HEK293 (cell line): ENCODE measurements at regions not wholly inside any gene's neighbourhood (a gene's known extent, or its start where the extent isn't known, plus 50 kb on each side); places are given as distances from the start of the nearest gene placed in this dataset.

Source experiments
- CTCF ChIA-PET: fragments of 350-600 bp; formaldehyde crosslinking; extraction: SDS; loops from one replicate; lab custom pipeline; 2021; ENCODE audit warnings: antibody characterized with exemption; lab: Yijun Ruan, JAX
- POLR2A ChIA-PET: fragments of 300-600 bp; formaldehyde crosslinking; extraction: SDS; loops from one replicate; lab custom pipeline; 2020; ENCODE audit warnings: antibody characterized with exemption, inconsistent platforms; lab: Yijun Ruan, JAX
- H3K27ac ChIP-seq: fragments of 200-500 bp; sonication (Bioruptor generic); 2 replicates; pipeline ENCODE4 v1.5.1; 2014; ENCODE audit warnings: low read depth, low read length, control low read depth, inconsistent platforms; ENCODE audit errors: extremely low read depth
- H3K36me3 ChIP-seq, 2 experiments: fragments of 200-500 bp in 1 of 2; sonication (Bioruptor generic) in 1 of 2; 1 replicate in 1 of 2; 2 replicates in 1 of 2; pipeline ENCODE4 v1.5.1; 2014 to 2017; ENCODE audit warnings: inconsistent platforms in 2 of 2, low read length in 2 of 2; ENCODE audit not compliant: control insufficient read depth in 2 of 2, insufficient read depth in 1 of 2
- H3K4me1 ChIP-seq: fragments of 200-500 bp; sonication (Bioruptor generic); 2 replicates; pipeline ENCODE4 v1.5.1; 2014; ENCODE audit warnings: mild to moderate bottlenecking, low read length, inconsistent platforms; ENCODE audit not compliant: control insufficient read depth, insufficient read depth
- H3K4me3 ChIP-seq: 2 replicates; pipeline ENCODE4 v1.5.1; 2011; ENCODE audit warnings: low read depth, mild to moderate bottlenecking, control low read depth, low read length, moderate library complexity
- H3K9me3 ChIP-seq: fragments of 200-500 bp; sonication (Bioruptor generic); 2 replicates; pipeline ENCODE4 v1.5.1; 2014; ENCODE audit warnings: low read depth, low read length, inconsistent platforms; ENCODE audit not compliant: control insufficient read depth, insufficient read depth
- GFI1B ChIP-seq: fragments of 450-650 bp; formaldehyde crosslinking; IDR thresholded peaks from 2 replicates; pipeline ENCODE4 v1.5.1; 2016; ENCODE audit warnings: missing biosample characterization, missing genetic modification characterization
- GLIS1 ChIP-seq: fragments of 450-650 bp; formaldehyde crosslinking; IDR thresholded peaks from 2 replicates; pipeline ENCODE4 v1.5.1; 2016; ENCODE audit warnings: missing biosample characterization, missing genetic modification characterization
- KLF1 ChIP-seq: fragments of 450-650 bp; formaldehyde crosslinking; IDR thresholded peaks from 2 replicates; pipeline ENCODE4 v1.5.1; 2016; ENCODE audit warnings: missing biosample characterization, missing genetic modification characterization
- KLF16 ChIP-seq: fragments of 450-650 bp; formaldehyde crosslinking; IDR thresholded peaks from 2 replicates; pipeline ENCODE4 v1.5.1; 2017; ENCODE audit warnings: missing biosample characterization, missing genetic modification characterization
- PRDM1 ChIP-seq: fragments of 450-650 bp; formaldehyde crosslinking; IDR thresholded peaks from 2 replicates; pipeline ENCODE4; 2016; ENCODE audit warnings: missing biosample characterization, missing genetic modification characterization
- SCRT2 ChIP-seq: fragments of 450-650 bp; formaldehyde crosslinking; IDR thresholded peaks from 2 replicates; pipeline ENCODE4 v1.5.1; 2016; ENCODE audit warnings: missing biosample characterization, missing genetic modification characterization
- ZEB2 ChIP-seq: fragments of 450-650 bp; formaldehyde crosslinking; IDR thresholded peaks from 2 replicates; pipeline ENCODE4 v1.5.1; 2016; ENCODE audit warnings: missing biosample characterization, missing genetic modification characterization
- ZNF121 ChIP-seq: fragments of 450-650 bp; formaldehyde crosslinking; IDR thresholded peaks from 2 replicates; pipeline ENCODE4 v1.5.1; 2016; ENCODE audit warnings: missing biosample characterization, missing genetic modification characterization
- ZNF155 ChIP-seq: fragments of 450-650 bp; formaldehyde crosslinking; IDR thresholded peaks from 2 replicates; pipeline ENCODE4 v1.5.1; 2016; ENCODE audit warnings: missing biosample characterization, missing genetic modification characterization
- ZNF16 ChIP-seq: fragments of 450-650 bp; formaldehyde crosslinking; IDR thresholded peaks from 2 replicates; pipeline ENCODE4 v1.5.1; 2016; ENCODE audit warnings: low read depth, missing biosample characterization, missing genetic modification characterization
- ZNF174 ChIP-seq: fragments of 450-650 bp; formaldehyde crosslinking; IDR thresholded peaks from 2 replicates; pipeline ENCODE4 v1.5.0; 2017; ENCODE audit warnings: missing biosample characterization, mild to moderate bottlenecking, missing genetic modification characterization
- ZNF19 ChIP-seq: fragments of 450-650 bp; formaldehyde crosslinking; IDR thresholded peaks from 2 replicates; pipeline ENCODE4; 2016; ENCODE audit warnings: missing biosample characterization, missing genetic modification characterization, low read depth
- ZNF214 ChIP-seq: fragments of 450-650 bp; formaldehyde crosslinking; IDR thresholded peaks from 2 replicates; pipeline ENCODE4 v1.5.1; 2017; ENCODE audit warnings: missing biosample characterization, mild to moderate bottlenecking, missing genetic modification characterization, borderline replicate concordance
- ZNF221 ChIP-seq: fragments of 450-650 bp; formaldehyde crosslinking; IDR thresholded peaks from 2 replicates; pipeline ENCODE4 v1.5.1; 2017; ENCODE audit warnings: missing biosample characterization, missing genetic modification characterization, borderline replicate concordance
- ZNF223 ChIP-seq: fragments of 450-650 bp; formaldehyde crosslinking; IDR thresholded peaks from 2 replicates; pipeline ENCODE4 v1.5.1; 2016; ENCODE audit warnings: missing biosample characterization, missing genetic modification characterization
- ZNF239 ChIP-seq: fragments of 450-650 bp; formaldehyde crosslinking; IDR thresholded peaks from 2 replicates; pipeline ENCODE4 v1.5.1; 2016; ENCODE audit warnings: missing biosample characterization, missing genetic modification characterization
- ZNF248 ChIP-seq: fragments of 450-650 bp; formaldehyde crosslinking; IDR thresholded peaks from 2 replicates; pipeline ENCODE4 v1.5.1; 2017; ENCODE audit warnings: missing biosample characterization, missing genetic modification characterization
- ZNF266 ChIP-seq: fragments of 450-650 bp; formaldehyde crosslinking; IDR thresholded peaks from 2 replicates; pipeline ENCODE4 v1.5.1; 2016; ENCODE audit warnings: missing biosample characterization, missing genetic modification characterization, low read depth
- ZNF335 ChIP-seq: fragments of 450-650 bp; formaldehyde crosslinking; conservative IDR thresholded peaks from 2 replicates; pipeline ENCODE4 v1.5.1; 2016; ENCODE audit warnings: missing biosample characterization, missing genetic modification characterization
- ZNF416 ChIP-seq: fragments of 450-650 bp; formaldehyde crosslinking; IDR thresholded peaks from 2 replicates; pipeline ENCODE4 v1.5.1; 2016; ENCODE audit warnings: missing biosample characterization, missing genetic modification characterization
- ZNF571 ChIP-seq: fragments of 450-650 bp; formaldehyde crosslinking; IDR thresholded peaks from 2 replicates; pipeline ENCODE4 v1.5.0; 2017; ENCODE audit warnings: missing biosample characterization, missing genetic modification characterization
- ZNF610 ChIP-seq: fragments of 450-650 bp; formaldehyde crosslinking; IDR thresholded peaks from 2 replicates; pipeline ENCODE4 v1.5.1; 2016; ENCODE audit warnings: missing biosample characterization, missing genetic modification characterization, borderline replicate concordance
- ZNF664 ChIP-seq: fragments of 450-650 bp; formaldehyde crosslinking; IDR thresholded peaks from 2 replicates; pipeline ENCODE4 v1.5.1; 2016; ENCODE audit warnings: missing biosample characterization, missing genetic modification characterization
- ZNF768 ChIP-seq: fragments of 450-650 bp; formaldehyde crosslinking; IDR thresholded peaks from 2 replicates; pipeline ENCODE4 v1.5.1; 2018; ENCODE audit warnings: missing biosample characterization, mild to moderate bottlenecking, missing genetic modification characterization
- ZNF776 ChIP-seq: fragments of 450-650 bp; formaldehyde crosslinking; IDR thresholded peaks from 2 replicates; pipeline ENCODE4 v1.5.0; 2017; ENCODE audit warnings: missing biosample characterization, missing genetic modification characterization, borderline replicate concordance
- ZNF777 ChIP-seq: fragments of 450-650 bp; formaldehyde crosslinking; IDR thresholded peaks from 2 replicates; pipeline ENCODE4 v1.5.1; 2017; ENCODE audit warnings: missing biosample characterization, missing genetic modification characterization, borderline replicate concordance
- TF ChIP-seq, protein P1 (sequence below): fragments of 450-650 bp; formaldehyde crosslinking; IDR thresholded peaks from 2 replicates; pipeline ENCODE4 v1.5.1; 2016; ENCODE audit warnings: missing biosample characterization, missing genetic modification characterization, low read depth
- TF ChIP-seq, protein P2 (sequence below): fragments of 450-650 bp; formaldehyde crosslinking; IDR thresholded peaks from 2 replicates; pipeline ENCODE4 v1.5.1; 2016; ENCODE audit warnings: missing biosample characterization, missing genetic modification characterization
- TF ChIP-seq, protein P3 (sequence below): sonication (generic); formaldehyde crosslinking; IDR thresholded peaks from 2 replicates; pipeline ENCODE4 v1.8.1; 2022; ENCODE audit warnings: mild to moderate bottlenecking, moderate library complexity, missing genetic modification reagents
- TF ChIP-seq, protein P4 (sequence below): fragments of 450-650 bp; formaldehyde crosslinking; IDR thresholded peaks from 2 replicates; pipeline ENCODE4; 2016; ENCODE audit warnings: missing biosample characterization, missing genetic modification characterization

DNA sequence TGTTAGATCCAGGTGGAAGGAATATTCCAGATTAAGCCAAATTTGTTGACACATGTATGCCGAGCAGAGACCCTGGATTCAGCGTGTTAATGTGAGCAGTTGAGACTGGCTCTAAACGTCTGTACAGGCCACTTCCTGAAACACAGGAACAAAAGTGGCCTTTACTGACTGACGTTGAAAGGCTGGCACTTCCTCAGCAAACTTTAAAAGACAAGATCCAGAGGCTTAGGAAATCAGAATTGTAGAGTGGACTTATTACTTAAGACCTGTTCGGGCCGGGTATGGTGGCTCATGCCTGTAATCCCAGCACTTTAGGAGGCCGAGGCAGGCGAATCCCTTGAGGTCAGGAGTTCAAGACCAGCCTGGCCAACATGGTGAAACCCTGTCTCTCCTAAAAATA, 125.7 kb upstream of the ARID1B start:
- ChIA-PET POLR2A (no interaction called here), CTCF (no interaction called here)
- TF ChIP-seq PRDM1 (tag by site-specific recombination) = no peak
- TF ChIP-seq, protein P1, sequence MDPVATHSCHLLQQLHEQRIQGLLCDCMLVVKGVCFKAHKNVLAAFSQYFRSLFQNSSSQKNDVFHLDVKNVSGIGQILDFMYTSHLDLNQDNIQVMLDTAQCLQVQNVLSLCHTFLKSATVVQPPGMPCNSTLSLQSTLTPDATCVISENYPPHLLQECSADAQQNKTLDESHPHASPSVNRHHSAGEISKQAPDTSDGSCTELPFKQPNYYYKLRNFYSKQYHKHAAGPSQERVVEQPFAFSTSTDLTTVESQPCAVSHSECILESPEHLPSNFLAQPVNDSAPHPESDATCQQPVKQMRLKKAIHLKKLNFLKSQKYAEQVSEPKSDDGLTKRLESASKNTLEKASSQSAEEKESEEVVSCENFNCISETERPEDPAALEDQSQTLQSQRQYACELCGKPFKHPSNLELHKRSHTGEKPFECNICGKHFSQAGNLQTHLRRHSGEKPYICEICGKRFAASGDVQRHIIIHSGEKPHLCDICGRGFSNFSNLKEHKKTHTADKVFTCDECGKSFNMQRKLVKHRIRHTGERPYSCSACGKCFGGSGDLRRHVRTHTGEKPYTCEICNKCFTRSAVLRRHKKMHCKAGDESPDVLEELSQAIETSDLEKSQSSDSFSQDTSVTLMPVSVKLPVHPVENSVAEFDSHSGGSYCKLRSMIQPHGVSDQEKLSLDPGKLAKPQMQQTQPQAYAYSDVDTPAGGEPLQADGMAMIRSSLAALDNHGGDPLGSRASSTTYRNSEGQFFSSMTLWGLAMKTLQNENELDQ = no peak
- no peak for TF ChIP-seq GLIS1
- no peak for TF ChIP-seq GFI1B
- TF ChIP-seq, protein P2, sequence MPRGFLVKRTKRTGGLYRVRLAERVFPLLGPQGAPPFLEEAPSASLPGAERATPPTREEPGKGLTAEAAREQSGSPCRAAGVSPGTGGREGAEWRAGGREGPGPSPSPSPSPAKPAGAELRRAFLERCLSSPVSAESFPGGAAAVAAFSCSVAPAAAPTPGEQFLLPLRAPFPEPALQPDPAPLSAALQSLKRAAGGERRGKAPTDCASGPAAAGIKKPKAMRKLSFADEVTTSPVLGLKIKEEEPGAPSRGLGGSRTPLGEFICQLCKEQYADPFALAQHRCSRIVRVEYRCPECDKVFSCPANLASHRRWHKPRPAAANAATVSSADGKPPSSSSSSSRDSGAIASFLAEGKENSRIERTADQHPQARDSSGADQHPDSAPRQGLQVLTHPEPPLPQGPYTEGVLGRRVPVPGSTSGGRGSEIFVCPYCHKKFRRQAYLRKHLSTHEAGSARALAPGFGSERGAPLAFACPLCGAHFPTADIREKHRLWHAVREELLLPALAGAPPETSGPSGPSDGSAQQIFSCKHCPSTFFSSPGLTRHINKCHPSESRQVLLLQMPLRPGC (tag by site-specific recombination) = no peak
- no peak for TF ChIP-seq ZNF248 (tag by site-specific recombination)
- no peak for TF ChIP-seq ZNF121 (tag by site-specific recombination)
- no peak for TF ChIP-seq KLF1 (tag by site-specific recombination)
- no peak for TF ChIP-seq ZNF214 (tag by site-specific recombination)
- no peak for TF ChIP-seq ZNF155 (tag by site-specific recombination)
- no peak for TF ChIP-seq SCRT2 (tag by site-specific recombination)
- no peak for TF ChIP-seq ZNF174 (tag by site-specific recombination)
- no peak for TF ChIP-seq ZEB2
- Histone ChIP-seq H3K9me3 (no peaks in the 10 kb centered on the region), H3K27ac (no peak overlapping the region), H3K4me1 (no peaks in the 10 kb centered on the region), H3K36me3 (no peaks in the 10 kb centered on the region), H3K4me3 (no peak overlapping the region)

DNA sequence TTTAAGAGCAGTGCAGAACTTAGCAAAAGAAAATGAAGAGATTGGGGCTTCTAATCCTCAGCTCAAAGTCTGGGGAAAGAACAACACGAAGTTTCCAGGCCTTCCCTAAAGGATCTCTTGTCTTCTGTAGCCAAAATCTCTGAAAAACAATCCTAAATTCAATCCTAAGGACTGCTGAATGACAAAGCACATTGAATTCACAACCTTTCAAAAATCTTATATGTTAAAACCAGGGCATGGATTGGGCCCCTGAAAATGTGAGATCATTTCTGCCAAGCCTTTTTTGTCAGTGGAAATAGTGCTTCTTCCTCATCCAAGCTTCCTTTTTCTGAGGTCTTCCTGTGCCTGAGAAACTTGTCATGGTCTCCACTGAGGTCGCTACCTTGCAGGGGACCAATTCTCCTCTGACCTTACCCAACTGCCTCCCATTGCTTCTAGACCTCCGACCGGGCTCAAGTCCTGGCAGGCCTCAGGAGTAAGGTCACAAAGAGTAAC, 126.2 kb upstream of the ARID1B start:
- H3K9me3 ChIP-seq = no peaks in the 10 kb centered on the region
- TF ChIP-seq ZNF768 (tag by site-specific recombination) = no peak
- TF ChIP-seq ZNF571 = peak; percentile 90; the same call in 1 of the 2 replicates
- TF ChIP-seq, all 188 proteins: peak for 1
- no peaks in the 10 kb centered on the region for H3K4me1 ChIP-seq
- H3K4me3 ChIP-seq = no peak overlapping the region
- CTCF ChIA-PET = no interaction called here
- H3K36me3 ChIP-seq = no peaks in the 10 kb centered on the region
- H3K27ac ChIP-seq = no peak overlapping the region
- POLR2A ChIA-PET = no interaction called here

DNA sequence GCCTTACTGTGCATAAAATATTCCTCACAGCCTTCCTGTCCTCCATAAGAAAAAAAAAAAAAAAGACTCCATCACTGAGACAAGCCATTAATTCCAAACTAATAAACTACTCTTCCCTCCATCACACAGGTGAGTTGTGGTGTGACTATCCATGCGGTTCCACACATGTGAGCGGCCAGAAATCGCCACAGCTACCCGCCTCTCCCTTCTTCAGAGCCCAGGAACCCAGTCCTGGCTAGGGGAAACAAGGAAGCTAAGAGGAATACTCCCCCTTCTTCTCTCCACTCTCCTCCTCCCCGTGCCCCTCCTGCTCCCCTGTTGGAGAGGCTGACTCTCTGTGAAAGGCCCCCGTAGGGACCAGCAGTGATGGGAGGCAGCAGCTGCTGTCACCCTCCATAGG, 128.6 kb upstream of the ARID1B start:
- Histone ChIP-seq H3K4me1 (no peaks in the 10 kb centered on the region), H3K4me3 (no peak overlapping the region), H3K9me3 (no peaks in the 10 kb centered on the region), H3K36me3 (no peaks in the 10 kb centered on the region), H3K27ac (no peak overlapping the region)
- ChIA-PET POLR2A (no interaction called here), CTCF (no interaction called here)
- TF ChIP-seq ZNF16 (tag by site-specific recombination) (no peak), ZNF335 (tag by site-specific recombination) (no peak), ZNF416 (tag by site-specific recombination) (no peak), ZNF266 (no peak), ZNF776 (no peak), ZNF239 (tag by site-specific recombination) (no peak), ZNF777 (tag by site-specific recombination) (no peak), ZNF221 (tag by site-specific recombination) (no peak), ZNF19 (tag by site-specific recombination) (no peak), KLF16 (no peak), ZNF610 (tag by site-specific recombination) (no peak), ZNF664 (tag by site-specific recombination) (no peak), ZNF223 (tag by site-specific recombination) (no peak)
- TF ChIP-seq, protein P3, sequence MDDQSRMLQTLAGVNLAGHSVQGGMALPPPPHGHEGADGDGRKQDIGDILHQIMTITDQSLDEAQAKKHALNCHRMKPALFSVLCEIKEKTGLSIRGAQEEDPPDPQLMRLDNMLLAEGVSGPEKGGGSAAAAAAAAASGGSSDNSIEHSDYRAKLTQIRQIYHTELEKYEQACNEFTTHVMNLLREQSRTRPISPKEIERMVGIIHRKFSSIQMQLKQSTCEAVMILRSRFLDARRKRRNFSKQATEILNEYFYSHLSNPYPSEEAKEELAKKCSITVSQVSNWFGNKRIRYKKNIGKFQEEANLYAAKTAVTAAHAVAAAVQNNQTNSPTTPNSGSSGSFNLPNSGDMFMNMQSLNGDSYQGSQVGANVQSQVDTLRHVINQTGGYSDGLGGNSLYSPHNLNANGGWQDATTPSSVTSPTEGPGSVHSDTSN (CRISPR knock-in tag) = no peak
- TF ChIP-seq, protein P4, sequence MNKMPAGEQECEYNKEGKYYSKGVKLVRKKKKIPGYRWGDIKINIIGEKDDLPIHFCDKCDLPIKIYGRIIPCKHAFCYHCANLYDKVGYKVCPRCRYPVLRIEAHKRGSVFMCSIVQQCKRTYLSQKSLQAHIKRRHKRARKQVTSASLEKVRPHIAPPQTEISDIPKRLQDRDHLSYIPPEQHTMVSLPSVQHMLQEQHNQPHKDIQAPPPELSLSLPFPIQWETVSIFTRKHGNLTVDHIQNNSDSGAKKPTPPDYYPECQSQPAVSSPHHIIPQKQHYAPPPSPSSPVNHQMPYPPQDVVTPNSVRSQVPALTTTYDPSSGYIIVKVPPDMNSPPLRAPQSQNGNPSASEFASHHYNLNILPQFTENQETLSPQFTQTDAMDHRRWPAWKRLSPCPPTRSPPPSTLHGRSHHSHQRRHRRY = no peak
